Erythroblast (primary cell): ENCODE measurements at regions not wholly inside any gene's neighbourhood (a gene's known extent, or its start where the extent isn't known, plus 50 kb on each side); places are given as distances from the start of the nearest gene placed in this dataset.

Experiments
- GATA1 ChIP-seq: IDR thresholded peaks from 2 replicates; pipeline ENCODE4 v1.6.1; 2011; ENCODE audit warnings: low read depth, mild to moderate bottlenecking, control low read depth, low read length, moderate library complexity
- POLR2A ChIP-seq: IDR thresholded peaks from 2 replicates; pipeline ENCODE4 v1.6.1; 2011; ENCODE audit warnings: mild to moderate bottlenecking, low read length

DNA sequence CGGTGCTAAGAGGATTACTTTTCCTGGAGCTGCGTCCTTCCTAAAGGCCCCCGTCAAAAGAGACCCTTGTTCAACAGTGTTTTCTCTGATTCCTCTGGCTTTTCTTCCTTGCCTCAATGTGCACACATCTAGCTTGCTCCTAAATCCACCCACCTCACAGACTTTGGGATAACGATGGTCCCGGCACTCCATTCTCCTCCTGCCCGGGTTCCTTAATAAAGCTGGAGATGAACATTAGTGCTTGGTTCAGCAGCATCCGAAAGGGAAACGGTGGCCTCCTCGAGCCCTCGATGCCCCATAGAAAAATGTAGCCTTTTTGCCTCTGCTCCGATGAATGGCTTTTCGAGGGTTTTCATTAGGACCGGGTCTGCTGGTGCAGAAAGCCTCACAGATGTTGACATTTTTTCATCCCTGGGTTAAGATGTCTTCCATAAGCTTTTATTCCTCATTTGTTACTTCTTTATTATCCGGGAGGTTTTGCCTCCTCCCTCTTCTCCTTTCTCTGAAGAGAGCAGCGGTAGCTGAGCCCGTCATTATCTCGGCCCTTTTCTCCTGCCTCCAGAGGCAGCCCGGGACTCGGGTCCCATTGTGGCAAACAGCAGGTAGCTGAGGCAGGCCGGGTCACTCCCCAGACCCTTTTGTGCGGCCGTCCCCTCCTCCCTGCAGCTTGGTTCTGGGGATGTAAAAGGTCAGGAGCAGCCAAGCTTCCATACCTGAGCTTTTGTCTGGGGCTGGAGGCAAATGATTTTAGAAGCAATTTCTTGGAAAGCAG lies 64.6 kb downstream of the CPN2 start:
- TF ChIP-seq POLR2A (no peak), GATA1 (no peak)
